ENCODE measurements at regions not wholly inside any gene's neighbourhood (a gene's known extent, or its start where the extent isn't known, plus 50 kb on each side); places are given as distances from the start of the nearest gene placed in this dataset.

DNA sequence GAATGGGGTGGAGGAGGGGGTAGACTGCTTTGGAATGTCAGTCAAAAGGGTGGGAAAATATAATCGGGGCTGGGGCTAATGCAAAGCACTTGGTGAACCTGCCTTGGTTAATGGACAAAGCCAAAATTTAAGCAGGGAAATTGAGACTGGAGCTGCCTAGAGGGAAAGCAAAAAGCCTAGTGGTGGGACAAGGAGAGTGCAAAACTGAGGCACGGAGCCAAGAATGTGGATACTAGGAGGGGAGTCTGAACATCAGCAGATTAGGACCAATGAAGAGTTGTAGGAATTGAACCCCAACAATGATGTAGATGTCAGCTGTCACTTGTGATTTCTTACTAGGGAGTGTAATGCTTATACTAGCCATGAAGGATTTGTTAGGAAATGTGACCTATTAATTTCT lies 195.9 kb downstream of the MDFIC start:
- H3K79me1 ChIP-seq (ENCODE audit: low read depth, low read length), result no peaks in the 10 kb centered on the region
- no peak overlapping the region for H4K91ac ChIP-seq (replicated peaks; ENCODE audit: insufficient read length, low read length)
- no peak overlapping the region for H3K4me3 ChIP-seq (ENCODE audit: extremely low read depth in 1 of 4, insufficient read depth in 2 of 4, low read depth in 3 of 4, low read length in 4 of 4)
- POLR2A ChIA-PET (ENCODE audit: partially characterized antibody), result no interaction called here
- CTCF ChIA-PET (ENCODE audit: partially characterized antibody), result interaction anchor here (1.4 kb wide), 1 partner anchor 14 kb away, joined by 3 read pairs; no protein-coding TSS in a partner anchor
- H2BK12ac ChIP-seq (ENCODE audit: low read depth, low read length), result no peak overlapping the region
- no peak overlapping the region for H2AK5ac ChIP-seq (ENCODE audit: low read depth, low read length)
- H3K27ac ChIP-seq (ENCODE audit: low read depth, low read length), result no peak overlapping the region
- no peak overlapping the region for H3K9ac ChIP-seq (replicated peaks in 1 of 4; ENCODE audit: extremely low read depth in 1 of 4, low read depth in 3 of 4, low read length in 3 of 4)
- no peak overlapping the region for H2BK15ac ChIP-seq (ENCODE audit: low read length)
- 93% methylated on average over 2 of the region's 2 CpGs; no CpG with 5 or more reads in 1 of the 2 experiments for WGBS, 2 experiments (ENCODE audit: extremely low coverage in 1 of 2, insufficient coverage in 1 of 2, insufficient read length in 1 of 2, insufficient replicate concordance in 2 of 2, low coverage in 1 of 2, low lambda C conversion rate in 2 of 2, missing lambda C conversion rate in 1 of 2)
- no peak overlapping the region for H3K14ac ChIP-seq (ENCODE audit: insufficient read length)
- peaks cover 2 to 4% of the 10 kb centered on the region in 2 experiments; a peak in 1 of 4 replicates for H3K9me3 ChIP-seq (ENCODE audit: insufficient read depth in 2 of 2, low read depth in 1 of 2, low read length in 1 of 2)
- no peak overlapping the region for H2BK20ac ChIP-seq (ENCODE audit: low read length)
- H3K36me3 ChIP-seq (ENCODE audit: control insufficient read depth in 2 of 4, insufficient read depth in 4 of 4, low read length in 3 of 4), result no peaks in the 10 kb centered on the region
- H3K4ac ChIP-seq (replicated peaks; ENCODE audit: insufficient read length, low read depth, low read length), result no peak overlapping the region
- H2AFZ ChIP-seq (ENCODE audit: low read length), result no peak overlapping the region
- DNase-seq (ENCODE audit: low read depth in 1 of 2, low spot score in 2 of 2), result no peak
- TF ChIP-seq TBP (IDR thresholded peaks at IDR 0.05; ENCODE audit: low read depth, low read length) (no peak), ASH2L (IDR thresholded peaks at IDR 0.05; ENCODE audit: low read length) (no peak), EP300 (IDR thresholded peaks at IDR 0.05; ENCODE audit: borderline replicate concordance in 1 of 2, low read depth in 2 of 2, low read length in 2 of 2) (no peak), TEAD4 (IDR thresholded peaks at IDR 0.05; ENCODE audit: low read depth, low read length) (0 out of 2 replicates have a peak, but pooled peaks have one; percentile 21)
- TF ChIP-seq, protein P1, sequence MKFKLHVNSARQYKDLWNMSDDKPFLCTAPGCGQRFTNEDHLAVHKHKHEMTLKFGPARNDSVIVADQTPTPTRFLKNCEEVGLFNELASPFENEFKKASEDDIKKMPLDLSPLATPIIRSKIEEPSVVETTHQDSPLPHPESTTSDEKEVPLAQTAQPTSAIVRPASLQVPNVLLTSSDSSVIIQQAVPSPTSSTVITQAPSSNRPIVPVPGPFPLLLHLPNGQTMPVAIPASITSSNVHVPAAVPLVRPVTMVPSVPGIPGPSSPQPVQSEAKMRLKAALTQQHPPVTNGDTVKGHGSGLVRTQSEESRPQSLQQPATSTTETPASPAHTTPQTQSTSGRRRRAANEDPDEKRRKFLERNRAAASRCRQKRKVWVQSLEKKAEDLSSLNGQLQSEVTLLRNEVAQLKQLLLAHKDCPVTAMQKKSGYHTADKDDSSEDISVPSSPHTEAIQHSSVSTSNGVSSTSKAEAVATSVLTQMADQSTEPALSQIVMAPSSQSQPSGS (IDR thresholded peaks at IDR 0.05; ENCODE audit: low read length), result no peak
- TF ChIP-seq, protein P2, sequence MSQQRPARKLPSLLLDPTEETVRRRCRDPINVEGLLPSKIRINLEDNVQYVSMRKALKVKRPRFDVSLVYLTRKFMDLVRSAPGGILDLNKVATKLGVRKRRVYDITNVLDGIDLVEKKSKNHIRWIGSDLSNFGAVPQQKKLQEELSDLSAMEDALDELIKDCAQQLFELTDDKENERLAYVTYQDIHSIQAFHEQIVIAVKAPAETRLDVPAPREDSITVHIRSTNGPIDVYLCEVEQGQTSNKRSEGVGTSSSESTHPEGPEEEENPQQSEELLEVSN (IDR thresholded peaks at IDR 0.05), result no peak
- TF ChIP-seq, protein P3, sequence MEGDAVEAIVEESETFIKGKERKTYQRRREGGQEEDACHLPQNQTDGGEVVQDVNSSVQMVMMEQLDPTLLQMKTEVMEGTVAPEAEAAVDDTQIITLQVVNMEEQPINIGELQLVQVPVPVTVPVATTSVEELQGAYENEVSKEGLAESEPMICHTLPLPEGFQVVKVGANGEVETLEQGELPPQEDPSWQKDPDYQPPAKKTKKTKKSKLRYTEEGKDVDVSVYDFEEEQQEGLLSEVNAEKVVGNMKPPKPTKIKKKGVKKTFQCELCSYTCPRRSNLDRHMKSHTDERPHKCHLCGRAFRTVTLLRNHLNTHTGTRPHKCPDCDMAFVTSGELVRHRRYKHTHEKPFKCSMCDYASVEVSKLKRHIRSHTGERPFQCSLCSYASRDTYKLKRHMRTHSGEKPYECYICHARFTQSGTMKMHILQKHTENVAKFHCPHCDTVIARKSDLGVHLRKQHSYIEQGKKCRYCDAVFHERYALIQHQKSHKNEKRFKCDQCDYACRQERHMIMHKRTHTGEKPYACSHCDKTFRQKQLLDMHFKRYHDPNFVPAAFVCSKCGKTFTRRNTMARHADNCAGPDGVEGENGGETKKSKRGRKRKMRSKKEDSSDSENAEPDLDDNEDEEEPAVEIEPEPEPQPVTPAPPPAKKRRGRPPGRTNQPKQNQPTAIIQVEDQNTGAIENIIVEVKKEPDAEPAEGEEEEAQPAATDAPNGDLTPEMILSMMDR (IDR thresholded peaks at IDR 0.05; ENCODE audit: control extremely low read depth in 1 of 3, insufficient read depth in 1 of 3, low read depth in 1 of 3, low read length in 3 of 3), result no peak
- no peaks in the 10 kb centered on the region for H4K20me1 ChIP-seq (replicated peaks in 1 of 2; ENCODE audit: control insufficient read depth in 1 of 2, insufficient read depth in 2 of 2, low read length in 2 of 2)
- no peaks in the 10 kb centered on the region for H3K79me2 ChIP-seq (ENCODE audit: control insufficient read depth in 1 of 2, insufficient read depth in 2 of 2, low read length in 2 of 2)
- no peaks in the 10 kb centered on the region for H3K23me2 ChIP-seq (ENCODE audit: low read depth, low read length)
- no peak overlapping the region for H3K23ac ChIP-seq (ENCODE audit: insufficient read length)
- no peak overlapping the region for H3K18ac ChIP-seq (ENCODE audit: extremely low read depth, low read length)
- H3K56ac ChIP-seq (replicated peaks; ENCODE audit: insufficient read length, low read depth, low read length), result no peak overlapping the region
- H2BK5ac ChIP-seq (ENCODE audit: low read depth, low read length), result no peak overlapping the region
- H3K4me1 ChIP-seq (replicated peaks in 1 of 4; ENCODE audit: control insufficient read depth in 3 of 4, insufficient read depth in 4 of 4, low read length in 3 of 4), result no peaks in the 10 kb centered on the region
- H2BK120ac ChIP-seq (replicated peaks; ENCODE audit: low read depth, low read length), result no peak overlapping the region
- H4K8ac ChIP-seq (ENCODE audit: extremely low read depth, insufficient read depth, low read length), result no peak overlapping the region
- FAIRE-seq, result no peak
- H3K27me3 ChIP-seq (replicated peaks in 1 of 4; ENCODE audit: control insufficient read depth in 3 of 4, extremely low read depth in 1 of 4, insufficient read depth in 3 of 4, low read length in 3 of 4), result no peaks in the 10 kb centered on the region
- no peak overlapping the region for H4K5ac ChIP-seq (ENCODE audit: insufficient read length, low read depth, low read length)
- no peak overlapping the region for H3K4me2 ChIP-seq (ENCODE audit: insufficient read depth in 1 of 2, low read depth in 2 of 2, low read length in 2 of 2)
